NCI-H82 (cell line): ENCODE measurements at regions not wholly inside any gene's neighbourhood (a gene's known extent, or its start where the extent isn't known, plus 50 kb on each side); places are given as distances from the start of the nearest gene placed in this dataset.
"Not testable (repeated sequence)": the region's sequence is repeated elsewhere in the genome, so short reads cannot be mapped to it uniquely, and the experiment has no call there.

Experiments used
- DNase-seq: peaks from one replicate; lab custom pipeline; 2025; lab: John Stamatoyannopoulos, UW

DNA sequence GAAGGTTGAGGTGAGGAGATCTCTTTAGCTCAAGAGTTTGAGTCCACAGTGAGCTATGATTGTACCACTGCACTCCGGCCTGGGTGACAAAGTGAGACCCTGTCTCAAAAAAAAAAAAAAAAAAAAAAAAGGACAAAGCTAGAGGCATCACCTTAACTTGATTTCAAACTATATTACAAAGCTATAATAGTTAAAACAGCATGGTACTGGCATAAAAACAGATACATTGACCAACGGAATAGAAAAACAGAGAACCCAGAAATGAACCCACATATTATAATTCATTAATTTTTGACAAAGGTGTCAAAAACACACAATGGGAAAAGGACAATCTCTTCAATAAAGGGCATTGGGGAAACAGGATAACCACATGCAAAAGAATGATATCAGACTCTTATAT is 50.8 kb upstream of the MBOAT1 start:
- DNase-seq, result no peak

DNA sequence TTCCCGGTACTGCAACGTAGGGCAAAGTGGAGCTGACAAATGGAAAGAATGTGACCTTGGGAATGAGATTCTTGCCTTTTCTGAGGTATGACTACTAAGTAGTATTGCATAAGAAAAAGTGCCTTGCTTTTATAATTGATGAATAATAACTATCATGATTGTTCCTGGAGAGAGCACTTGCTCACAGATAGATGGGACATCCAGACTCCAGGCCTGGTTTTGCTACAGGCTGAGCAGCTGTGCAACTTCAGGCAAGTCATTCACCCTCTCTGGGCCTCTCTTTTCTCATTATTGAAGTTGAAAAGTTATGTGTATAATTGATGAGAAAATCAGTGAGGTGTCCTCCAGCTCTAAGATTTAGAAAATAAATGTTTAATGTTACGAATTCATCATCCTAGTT is 53.6 kb upstream of the MBOAT1 start:
- no peak for DNase-seq

DNA sequence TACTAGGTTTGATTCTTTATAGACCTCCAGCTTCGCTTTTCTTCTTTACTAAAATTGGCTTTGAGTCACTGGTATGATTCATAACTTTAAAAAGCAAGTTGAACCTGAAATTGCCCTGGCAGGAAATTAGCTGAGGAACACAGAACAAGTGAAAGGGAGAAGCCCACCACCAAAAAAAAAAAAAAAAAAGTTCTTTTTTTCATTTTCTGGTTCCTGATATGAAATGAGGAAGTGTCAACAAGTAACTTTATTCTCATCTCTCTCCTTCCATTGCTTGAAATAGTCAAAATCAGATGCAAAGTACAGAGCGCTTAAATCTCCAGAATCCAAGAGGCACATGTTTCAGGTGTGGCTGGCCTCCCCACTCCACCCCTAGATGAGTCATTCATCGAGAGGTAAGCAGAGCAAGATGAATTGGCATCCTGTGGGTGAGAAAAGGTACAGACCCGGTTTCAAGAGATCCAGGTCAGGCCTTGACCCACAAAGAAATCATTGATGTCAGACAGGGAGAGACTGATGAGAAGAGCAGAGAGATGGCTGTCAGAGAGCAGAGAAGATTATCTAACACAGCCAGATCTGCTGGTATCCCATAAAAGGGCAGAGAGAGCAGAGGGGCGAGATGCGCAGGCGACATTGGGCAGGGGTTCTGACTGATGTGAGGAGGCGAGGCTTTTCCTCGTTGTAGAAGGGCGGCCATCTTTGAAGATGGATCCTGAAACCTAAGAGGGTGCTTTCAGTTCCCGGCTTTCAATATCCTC is 54.8 kb upstream of the MBOAT1 start:
- DNase-seq, result no peak

DNA sequence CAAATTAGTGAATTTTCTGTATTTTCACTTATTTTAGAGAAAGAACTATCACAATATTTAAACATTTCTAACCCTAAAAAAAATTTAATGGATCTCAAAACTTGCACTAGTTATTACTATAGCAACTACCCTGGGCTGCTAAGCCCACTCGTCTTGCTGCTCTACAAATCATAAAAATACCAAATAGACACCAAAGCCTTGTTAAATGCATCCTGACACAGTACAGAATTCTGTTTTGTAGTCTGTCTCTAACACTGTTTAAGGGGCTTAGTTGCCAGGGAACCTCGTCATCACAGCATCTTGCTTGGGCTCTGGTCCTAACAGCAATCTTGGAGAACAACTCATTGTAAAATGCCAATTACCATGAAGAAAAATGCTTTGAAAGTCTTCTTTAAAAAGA is 56.9 kb upstream of the MBOAT1 start:
- no peak for DNase-seq

DNA sequence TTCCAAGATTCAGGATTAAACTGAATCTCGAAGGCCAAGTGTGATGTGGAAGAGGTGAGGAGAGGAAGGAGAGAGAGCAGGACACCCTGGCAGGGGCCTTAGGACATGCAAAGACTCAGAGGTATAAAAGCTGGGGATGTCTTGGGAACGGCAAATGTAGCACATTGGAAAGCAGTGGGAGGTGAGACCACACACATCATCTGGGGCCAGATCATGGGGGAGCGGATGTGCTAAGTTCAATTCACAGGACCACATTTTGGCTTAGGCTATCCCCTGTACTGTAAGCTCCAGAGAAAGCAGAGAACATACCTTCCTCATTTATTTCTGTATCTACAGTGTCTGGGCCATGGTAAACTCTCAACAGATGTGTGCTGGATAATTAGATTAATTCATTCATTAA is 59.5 kb upstream of the MBOAT1 start:
- peak; percentile 90 for DNase-seq

- DNase-seq, result no peak
Measured at GRCh38 chr6:20274137-20274536, 61.9 kb upstream of the MBOAT1 start.

DNA sequence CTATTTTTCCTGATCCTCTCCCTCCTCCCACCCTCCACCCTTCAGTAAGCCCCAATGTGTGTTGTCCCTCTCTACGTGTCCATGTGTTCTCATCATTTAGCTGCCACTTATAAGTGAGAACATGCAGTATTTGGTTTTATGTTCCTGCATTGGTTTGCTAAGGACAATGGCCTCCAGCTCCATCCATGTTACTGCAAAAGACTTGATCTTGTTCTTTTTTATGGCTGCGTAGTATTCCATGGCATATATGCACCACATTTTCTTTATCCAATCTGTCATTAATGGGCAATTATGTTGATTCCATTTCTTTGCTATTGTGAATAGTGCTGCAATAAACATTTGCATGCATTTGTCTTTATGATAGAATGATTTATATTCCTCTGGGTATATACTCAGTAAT is 63.6 kb upstream of the MBOAT1 start:
- not testable (repeated sequence) for DNase-seq

GRCh38 chr6:20277724-20278123 is 65.5 kb upstream of the MBOAT1 start:
- DNase-seq, result not testable (repeated sequence)

DNA sequence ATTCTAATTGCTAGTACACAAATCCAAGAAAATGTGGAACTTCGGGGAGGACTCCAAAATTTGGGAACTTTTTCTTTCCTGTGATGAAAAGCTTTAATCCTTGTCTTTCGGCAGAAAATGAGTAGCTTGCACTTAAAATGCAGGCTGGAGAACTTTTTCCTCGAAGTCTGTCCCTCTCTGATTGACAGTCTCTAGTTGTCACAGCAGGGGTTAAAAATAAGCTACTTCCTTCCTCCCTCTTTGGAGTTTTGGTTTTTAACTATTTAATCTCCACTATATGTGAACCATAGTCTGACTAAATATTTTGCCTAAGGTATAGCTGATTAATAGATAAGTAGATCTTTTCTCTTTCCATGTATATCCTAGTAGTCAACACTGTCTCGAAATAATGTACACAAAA is 66.8 kb upstream of the MBOAT1 start:
- DNase-seq, result peak; percentile 51

DNA sequence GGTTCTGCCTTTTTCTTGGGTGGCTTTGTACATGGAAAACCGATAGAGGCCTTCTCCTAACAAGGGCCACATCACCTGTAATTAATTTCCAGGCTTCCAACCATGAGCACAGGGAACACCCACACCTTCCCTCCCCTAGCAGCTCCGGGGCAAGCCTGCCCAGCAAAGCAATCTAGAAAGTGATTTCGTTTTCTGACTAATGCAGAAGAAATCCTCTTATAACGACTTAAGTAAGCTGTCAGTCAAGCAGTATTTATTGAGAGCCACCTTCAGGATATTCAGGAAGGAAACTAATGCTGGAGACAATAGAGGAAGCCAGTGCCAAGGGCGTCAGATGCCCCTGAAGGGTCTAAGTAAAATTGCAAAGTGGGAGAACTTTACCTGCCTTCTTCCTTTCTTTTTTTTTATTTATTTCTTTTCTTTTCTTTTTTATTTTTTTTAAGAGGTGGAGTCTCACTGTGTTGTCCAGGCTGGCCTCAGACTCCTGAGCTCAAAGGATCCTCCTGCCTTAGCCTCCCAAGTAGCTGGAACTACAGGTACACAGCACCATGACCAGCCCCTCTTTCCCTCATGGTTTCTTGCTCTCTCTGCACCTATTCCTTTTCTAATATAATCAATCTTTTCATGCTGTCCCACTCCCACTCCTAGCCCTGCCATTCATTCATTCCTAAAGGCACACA is 67.5 kb upstream of the MBOAT1 start:
- DNase-seq, result peak; percentile 98

DNA sequence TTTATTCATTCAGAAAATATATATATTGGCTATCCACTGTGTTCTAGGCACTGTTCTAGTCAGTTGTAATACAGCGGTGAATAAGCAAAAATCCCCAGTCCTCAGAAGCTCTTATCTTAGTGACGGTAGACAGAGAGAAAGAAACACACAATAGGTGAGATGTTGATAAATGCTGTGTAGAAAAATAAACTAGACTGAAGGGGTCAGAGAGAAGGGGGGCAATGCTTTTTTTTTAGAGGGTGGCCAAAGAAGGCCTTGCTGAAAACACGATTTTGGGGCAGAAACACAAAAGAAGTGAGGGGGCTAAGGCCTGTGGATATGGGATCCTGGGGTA is 68.0 kb upstream of the MBOAT1 start:
- DNase-seq, result no peak

DNA sequence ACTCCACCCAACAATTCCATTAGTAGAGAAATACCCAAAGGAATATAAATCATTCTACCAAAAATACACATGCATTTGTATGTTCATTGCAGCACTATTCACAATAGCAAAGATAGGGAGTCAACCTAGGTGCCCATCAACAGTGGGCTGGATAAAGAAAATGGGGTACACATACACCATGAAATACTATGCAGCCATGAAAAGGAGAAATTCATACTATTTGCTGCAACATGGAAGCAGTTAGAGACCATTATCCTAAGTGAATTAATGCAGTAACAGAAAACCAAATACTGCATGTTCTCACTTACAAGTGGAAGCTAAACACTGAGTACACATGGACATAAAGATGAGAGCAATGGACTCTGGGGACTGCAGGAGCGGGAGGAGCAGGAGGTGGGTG is 72.4 kb upstream of the MBOAT1 start:
- no peak for DNase-seq

DNA sequence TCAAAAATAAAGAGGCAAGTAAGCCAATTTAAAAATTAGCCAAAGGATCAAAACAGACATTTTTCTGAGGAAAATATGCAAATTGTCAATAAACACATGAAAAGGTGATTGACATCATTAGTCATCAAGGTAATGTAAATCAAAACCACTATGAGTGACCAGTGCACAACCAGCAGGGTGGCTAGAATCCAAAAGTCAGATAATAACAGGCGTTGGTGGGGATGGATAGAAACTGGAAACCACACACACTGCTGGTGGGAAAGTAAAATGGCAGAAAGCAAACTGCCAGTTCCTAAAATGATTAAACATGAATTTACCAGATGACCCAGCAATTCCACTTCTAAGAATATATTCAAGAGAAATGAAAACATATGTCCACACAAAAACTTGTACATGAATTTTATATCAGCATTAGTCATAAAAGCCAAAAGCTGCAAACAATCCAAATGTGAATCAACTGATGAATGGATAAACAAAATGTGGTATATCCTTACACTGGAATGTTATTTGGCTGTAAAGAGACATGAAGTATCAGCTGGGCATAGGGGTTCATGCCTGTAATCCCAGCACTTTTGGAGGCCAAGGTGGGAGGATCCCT is 74.8 kb upstream of the MBOAT1 start:
- no peak for DNase-seq

GRCh38 chr6:20291764-20292580 is 79.7 kb upstream of the MBOAT1 start:
- DNase-seq, result peak; percentile 96

GRCh38 chr6:20292905-20293304 is 80.6 kb upstream of the MBOAT1 start:
- peak; percentile 75 for DNase-seq

GRCh38 chr6:20301256-20301655 is 89.0 kb upstream of the MBOAT1 start:
- DNase-seq, result no peak

DNA sequence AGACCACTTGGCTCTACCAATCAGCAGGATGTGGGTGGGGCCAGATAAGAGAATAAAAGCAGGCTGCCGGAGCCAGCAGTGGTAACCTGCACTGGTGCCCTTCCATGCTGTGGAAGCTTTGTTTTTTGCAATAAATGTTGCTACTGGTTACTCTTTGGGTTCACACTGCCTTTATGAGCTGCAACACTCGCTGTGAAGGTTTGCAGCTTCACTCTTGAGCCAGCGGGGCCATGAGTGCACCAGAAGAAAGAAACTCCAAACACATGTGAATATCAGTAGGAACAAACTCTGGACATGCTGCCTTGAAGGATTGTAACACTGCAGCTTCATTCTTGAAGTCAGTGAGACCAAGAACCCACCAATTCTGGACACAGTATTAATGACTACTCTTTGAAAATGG is 89.9 kb upstream of the MBOAT1 start:
- DNase-seq, result no peak

DNA sequence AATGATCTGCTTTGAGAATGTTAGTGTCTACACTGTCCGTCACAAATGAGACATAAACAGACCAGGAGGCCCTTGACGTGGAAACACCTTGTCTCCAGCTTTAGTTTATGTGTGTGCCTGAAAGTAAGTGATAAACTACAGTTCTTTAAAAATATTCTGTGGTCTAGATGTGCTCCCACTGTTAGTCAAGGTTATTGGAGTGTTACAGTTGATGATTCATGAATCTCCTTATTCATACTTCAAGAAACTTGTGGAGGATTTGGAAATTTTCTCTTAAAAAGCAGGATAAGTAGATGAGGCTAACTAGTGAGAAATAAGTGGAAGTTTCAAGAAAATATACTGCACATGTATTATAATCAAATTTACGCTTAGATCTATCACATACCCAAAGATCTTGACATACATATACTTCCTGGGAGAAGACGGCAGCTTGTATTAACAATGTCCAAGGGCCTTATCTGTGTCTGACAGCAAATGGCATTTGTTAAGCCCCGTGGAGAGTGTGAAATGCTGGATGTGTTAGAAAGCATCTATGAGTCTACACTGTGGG is 90.5 kb upstream of the MBOAT1 start:
- DNase-seq, result no peak

- no peak for DNase-seq
Measured at GRCh38 chr6:20306491-20306890, 94.2 kb upstream of the MBOAT1 start.

- no peak for DNase-seq
Measured at GRCh38 chr6:20309186-20309585, 92.5 kb upstream of the E2F3 start.

GRCh38 chr6:20310185-20310584 is 91.5 kb upstream of the E2F3 start:
- DNase-seq, result no peak

- DNase-seq, result peak; percentile 99
Measured at GRCh38 chr6:20312606-20313005, 89.1 kb upstream of the E2F3 start.
